K562 (cell line): ENCODE measurements at regions not wholly inside any gene's neighbourhood (a gene's known extent, or its start where the extent isn't known, plus 50 kb on each side); places are given as distances from the start of the nearest gene placed in this dataset.

ENCODE experiments used
- ATAC-seq: fragments of 200-7000 bp; cut with Tn5 transposase; 3 replicates; pipeline ENCODE4 v1.9.1; 2020; ENCODE audit warnings: moderate library complexity
- BruUV-seq: library from RNA; stranded (reverse); fragments of 400-500 nt; replicated peaks from 2 replicates; lab custom pipeline; 2021; lab: Mats Ljungman, UMichigan
- CTCF ChIA-PET: fragments of 300-600 bp; formaldehyde crosslinking; extraction: SDS; loops from one replicate; lab custom pipeline; 2021; ENCODE audit warnings: low intra/inter-chr PET ratio; lab: Yijun Ruan, JAX
- POLR2A ChIA-PET: fragments of 300-600, 350-650 bp; sonication (Branson Sonifier 250); formaldehyde crosslinking; extraction: SDS; loops from one replicate; lab custom pipeline; 2021; ENCODE audit warnings: antibody characterized with exemption, inconsistent platforms; lab: Yijun Ruan, JAX
- DNase-seq, 4 experiments: peaks; one replicate each; pipeline versions ENCODE4 v3.0.0 to v3.0.0-alpha.2; 2011 to 2018; ENCODE audit warnings: low spot score in 3 of 4, mixed read lengths in 3 of 4; ENCODE audit errors: extremely low read depth in 1 of 4
- FAIRE-seq: peaks from 2 replicates; lab custom pipeline; 2011; peaks lifted over from hg19 to GRCh38; lab: Jason Lieb, UNC
- H2AFZ ChIP-seq: 2 replicates; pipeline ENCODE4 v1.6.0; 2011; ENCODE audit warnings: low read depth, low read length, control low read depth, inconsistent platforms
- H3K27ac ChIP-seq: fragments of 200-600 bp; 3 replicates; pipeline ENCODE4 v1.8.0; 2011; ENCODE audit warnings: low read depth, mild to moderate bottlenecking, control low read depth, inconsistent platforms, low read length, moderate library complexity, mixed read lengths; ENCODE audit errors: extremely low read depth
- H3K27me3 ChIP-seq, 2 experiments: fragments of 300-600 bp in 1 of 2; 2 replicates in 1 of 2; 3 replicates in 1 of 2; pipeline versions ENCODE4 v1.6.0 to v1.8.0; 2011; ENCODE audit warnings: inconsistent platforms in 2 of 2, low read length in 2 of 2, mild to moderate bottlenecking in 1 of 2, mixed read lengths in 1 of 2, moderate library complexity in 1 of 2; ENCODE audit not compliant: control insufficient read depth in 2 of 2, insufficient read depth in 2 of 2
- H3K36me3 ChIP-seq: fragments of 300-600 bp; 3 replicates; pipeline ENCODE4 v1.8.0; 2011; ENCODE audit warnings: mild to moderate bottlenecking, low read length, inconsistent platforms; ENCODE audit not compliant: control insufficient read depth, insufficient read depth
- H3K4me1 ChIP-seq, 2 experiments: fragments of 200-600 bp in 1 of 2; replicated peaks in 1 of 2; 2 replicates in 1 of 2; 3 replicates in 1 of 2; pipeline versions ENCODE4 v1.5.1 to v1.8.0; 2011; ENCODE audit warnings: inconsistent platforms in 2 of 2, low read length in 2 of 2, mild to moderate bottlenecking in 1 of 2, mixed read lengths in 1 of 2, moderate library complexity in 1 of 2; ENCODE audit not compliant: control insufficient read depth in 2 of 2, insufficient read depth in 2 of 2
- H3K4me2 ChIP-seq: 2 replicates; pipeline ENCODE4 v1.6.1; 2011; ENCODE audit warnings: low read length, control low read depth, inconsistent platforms, mixed read lengths; ENCODE audit not compliant: insufficient read depth
- H3K4me3 ChIP-seq: fragments of 200-600 bp; sonication (generic), shearing (Covaris generic); 2 replicates; pipeline ENCODE4 v1.5.1; 2016; ENCODE audit warnings: control low read depth, inconsistent platforms
- H3K79me2 ChIP-seq: fragments of 200-600 bp; 3 replicates; pipeline ENCODE4 v1.8.0; 2011; ENCODE audit warnings: low read length, inconsistent platforms; ENCODE audit not compliant: control insufficient read depth, insufficient read depth
- H3K9ac ChIP-seq, 2 experiments: 2 replicates each; pipeline versions ENCODE4 v1.6.0 to v1.6.1; 2011; ENCODE audit warnings: low read depth in 2 of 2, low read length in 2 of 2, control low read depth in 1 of 2, inconsistent platforms in 1 of 2, mild to moderate bottlenecking in 1 of 2, mixed read lengths in 1 of 2; ENCODE audit not compliant: insufficient read depth in 1 of 2
- H3K9me1 ChIP-seq: one replicate; pipeline ENCODE4 v1.6.0; 2011; ENCODE audit warnings: inconsistent platforms, mild to moderate bottlenecking, low read length, moderate library complexity; ENCODE audit not compliant: control insufficient read depth, insufficient read depth
- H3K9me3 ChIP-seq: replicated peaks from 2 replicates; pipeline ENCODE4 v1.5.1; 2011; ENCODE audit warnings: low read depth, low read length, inconsistent platforms; ENCODE audit not compliant: control insufficient read depth, insufficient read depth
- H4K20me1 ChIP-seq: replicated peaks from 2 replicates; pipeline ENCODE4 v1.6.1; 2011; ENCODE audit warnings: low read length, inconsistent platforms, mixed read lengths; ENCODE audit not compliant: control insufficient read depth, insufficient read depth
- CHD4 ChIP-seq: fragments of 200-600 bp; sonication (generic); IDR thresholded peaks from 3 replicates; pipeline ENCODE4 v1.6.1; 2012; ENCODE audit warnings: low read depth, mild to moderate bottlenecking, mixed read lengths, low read length, inconsistent platforms; ENCODE audit not compliant: insufficient read depth, insufficient replicate concordance, poor library complexity, severe bottlenecking
- DMBX1 ChIP-seq: fragments of 250-450 bp; sonication (Bioruptor Pico); IDR thresholded peaks from 2 replicates; pipeline ENCODE4 v1.8.0; 2022; ENCODE audit warnings: inconsistent platforms, mild to moderate bottlenecking, moderate library complexity, borderline replicate concordance
- FOXK1 ChIP-seq: sonication (generic); formaldehyde crosslinking; IDR thresholded peaks from 2 replicates; pipeline ENCODE4 v1.8.0; 2022; ENCODE audit warnings: missing genetic modification reagents, mild to moderate bottlenecking, borderline replicate concordance
- HNRNPL ChIP-seq: fragments of 200-400 bp; formaldehyde crosslinking; IDR thresholded peaks from 2 replicates; pipeline ENCODE4 v1.6.1; 2017; ENCODE audit warnings: low read depth, mild to moderate bottlenecking, low read length
- ILK ChIP-seq: fragments of 450-650 bp; IDR thresholded peaks from 2 replicates; pipeline ENCODE4 v1.6.1; 2016; ENCODE audit warnings: missing genetic modification characterization, low read depth, mild to moderate bottlenecking, missing compliant biosample characterization, moderate library complexity, borderline replicate concordance
- MAZ ChIP-seq, 2 experiments: fragments of 450-650 bp in 1 of 2; sonication (generic) in 1 of 2; formaldehyde crosslinking; IDR thresholded peaks in 1 of 2; conservative IDR thresholded peaks in 1 of 2; 2 replicates each; pipeline versions ENCODE4 v1.4.0 to v1.5.0; 2020; ENCODE audit warnings: mild to moderate bottlenecking in 1 of 2, missing genetic modification reagents in 1 of 2
- PTTG1 ChIP-seq: fragments of 450-650 bp; IDR thresholded peaks from 2 replicates; pipeline ENCODE4 v1.6.1; 2016; ENCODE audit warnings: low read depth, mild to moderate bottlenecking, missing genetic modification characterization, missing compliant biosample characterization
- SP1 ChIP-seq: sonication (generic); formaldehyde crosslinking; IDR thresholded peaks from 2 replicates; pipeline ENCODE4 v1.8.1; 2022; ENCODE audit warnings: mild to moderate bottlenecking, missing genetic modification reagents
- SRSF3 ChIP-seq: fragments of 200-400 bp; formaldehyde crosslinking; IDR thresholded peaks from 2 replicates; pipeline ENCODE4 v1.6.1; 2016; ENCODE audit warnings: mild to moderate bottlenecking, low read length, moderate library complexity; ENCODE audit not compliant: insufficient read depth
- TCF3 ChIP-seq: sonication (generic); formaldehyde crosslinking; IDR thresholded peaks from 2 replicates; pipeline ENCODE4 v1.4.0; 2020; ENCODE audit warnings: mild to moderate bottlenecking, missing genetic modification reagents
- ZNF280A ChIP-seq: fragments of 450-650 bp; IDR thresholded peaks from 2 replicates; pipeline ENCODE4 v1.6.1; 2018; ENCODE audit warnings: mild to moderate bottlenecking, low read depth; ENCODE audit not compliant: partially characterized antibody
- ZNF696 ChIP-seq: fragments of 250-450 bp; sonication (Bioruptor Pico); conservative IDR thresholded peaks from 2 replicates; pipeline ENCODE4 v1.4.0; 2020; ENCODE audit warnings: mild to moderate bottlenecking, moderate library complexity
- WGBS: fragments of 100-300 bp; shearing (Covaris generic); methylation state at CpG from one replicate; pipeline ENCODE4 v1.1.6; 2016; ENCODE audit warnings: low coverage, mixed read lengths; ENCODE audit not compliant: insufficient coverage; ENCODE audit errors: missing lambda C conversion rate; 5-methylcytosine and 5-hydroxymethylcytosine counted together
- in situ Hi-C: fragments of 300-500 bp; cut with MboI; formaldehyde crosslinking; loops from 4 replicates; pipeline ENCODE4 v1.15.0; 2018; ENCODE audit warnings: inconsistent platforms, mixed read lengths
- intact Hi-C: fragments of 100-400 bp; cut with micrococcal nuclease; formaldehyde crosslinking; loops from 2 replicates; pipeline ENCODE4 v1.14.2; 2022
- TF ChIP-seq, protein P1 (sequence below): IDR thresholded peaks from 2 replicates; pipeline ENCODE4 v1.6.1; 2011; ENCODE audit not compliant: insufficient read length; ENCODE audit errors: extremely low read depth
- TF ChIP-seq, protein P2 (sequence below): sonication (generic); formaldehyde crosslinking; IDR thresholded peaks from 2 replicates; pipeline ENCODE4 v1.8.0; 2022; ENCODE audit warnings: mild to moderate bottlenecking, missing genetic modification reagents, borderline replicate concordance
- TF ChIP-seq, protein P3 (sequence below): fragments of 250-450 bp; sonication (Bioruptor Pico); IDR thresholded peaks from 2 replicates; pipeline ENCODE4 v1.8.0; 2022; ENCODE audit warnings: inconsistent platforms

- no TSS peak for BruUV-seq
- peaks cover 13 to 49% of the 10 kb centered on the region in 2 experiments; a peak in 4 of 5 replicates for H3K27me3 ChIP-seq
- H3K9me3 ChIP-seq = no peaks in the 10 kb centered on the region
- H3K79me2 ChIP-seq = no peaks in the 10 kb centered on the region
- H3K4me2 ChIP-seq = no peak overlapping the region
- ATAC-seq (no peak), DNase-seq (no peak), FAIRE-seq (no peak)
- H3K27ac ChIP-seq = no peak overlapping the region
- WGBS = 4% methylated on average over 7 of the region's 7 CpGs
- H3K9me1 ChIP-seq = peaks cover 4% of the 10 kb centered on the region
- no peak overlapping the region for H3K9ac ChIP-seq
- ChIA-PET CTCF (no interaction called here), POLR2A (interaction anchor here (1.2 kb wide), 1 partner anchor 9 kb away, joined by 3 read pairs; no protein-coding TSS in a partner anchor)
- H3K4me1 ChIP-seq = no peaks in the 10 kb centered on the region
- in situ Hi-C loops (no loop called here), intact Hi-C loops (no loop called here)
- peaks cover 12% of the 10 kb centered on the region; the same call in 1 of the 2 replicates for H4K20me1 ChIP-seq
- no peak overlapping the region for H2AFZ ChIP-seq
- no peaks in the 10 kb centered on the region for H3K36me3 ChIP-seq
- no peak overlapping the region for H3K4me3 ChIP-seq
- TF ChIP-seq MAZ (CRISPR knock-in tag; conservative IDR thresholded peaks at IDR 0.05 in 1 of 2, IDR thresholded peaks at IDR 0.05 in 1 of 2) = no peak
- no peak for TF ChIP-seq FOXK1 (CRISPR knock-in tag)
- no peak for TF ChIP-seq ZNF280A
- TF ChIP-seq SRSF3 = no peak
- no peak for TF ChIP-seq HNRNPL
- TF ChIP-seq TCF3 (CRISPR knock-in tag) = no peak
- TF ChIP-seq, protein P1, sequence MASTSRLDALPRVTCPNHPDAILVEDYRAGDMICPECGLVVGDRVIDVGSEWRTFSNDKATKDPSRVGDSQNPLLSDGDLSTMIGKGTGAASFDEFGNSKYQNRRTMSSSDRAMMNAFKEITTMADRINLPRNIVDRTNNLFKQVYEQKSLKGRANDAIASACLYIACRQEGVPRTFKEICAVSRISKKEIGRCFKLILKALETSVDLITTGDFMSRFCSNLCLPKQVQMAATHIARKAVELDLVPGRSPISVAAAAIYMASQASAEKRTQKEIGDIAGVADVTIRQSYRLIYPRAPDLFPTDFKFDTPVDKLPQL = no peak
- TF ChIP-seq DMBX1 (CRISPR knock-in tag) = no peak
- no peak for TF ChIP-seq PTTG1 (tag)
- TF ChIP-seq, protein P2, sequence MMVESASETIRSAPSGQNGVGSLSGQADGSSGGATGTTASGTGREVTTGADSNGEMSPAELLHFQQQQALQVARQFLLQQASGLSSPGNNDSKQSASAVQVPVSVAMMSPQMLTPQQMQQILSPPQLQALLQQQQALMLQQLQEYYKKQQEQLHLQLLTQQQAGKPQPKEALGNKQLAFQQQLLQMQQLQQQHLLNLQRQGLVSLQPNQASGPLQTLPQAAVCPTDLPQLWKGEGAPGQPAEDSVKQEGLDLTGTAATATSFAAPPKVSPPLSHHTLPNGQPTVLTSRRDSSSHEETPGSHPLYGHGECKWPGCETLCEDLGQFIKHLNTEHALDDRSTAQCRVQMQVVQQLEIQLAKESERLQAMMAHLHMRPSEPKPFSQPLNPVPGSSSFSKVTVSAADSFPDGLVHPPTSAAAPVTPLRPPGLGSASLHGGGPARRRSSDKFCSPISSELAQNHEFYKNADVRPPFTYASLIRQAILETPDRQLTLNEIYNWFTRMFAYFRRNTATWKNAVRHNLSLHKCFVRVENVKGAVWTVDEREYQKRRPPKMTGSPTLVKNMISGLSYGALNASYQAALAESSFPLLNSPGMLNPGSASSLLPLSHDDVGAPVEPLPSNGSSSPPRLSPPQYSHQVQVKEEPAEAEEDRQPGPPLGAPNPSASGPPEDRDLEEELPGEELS = no peak
- TF ChIP-seq, protein P3, sequence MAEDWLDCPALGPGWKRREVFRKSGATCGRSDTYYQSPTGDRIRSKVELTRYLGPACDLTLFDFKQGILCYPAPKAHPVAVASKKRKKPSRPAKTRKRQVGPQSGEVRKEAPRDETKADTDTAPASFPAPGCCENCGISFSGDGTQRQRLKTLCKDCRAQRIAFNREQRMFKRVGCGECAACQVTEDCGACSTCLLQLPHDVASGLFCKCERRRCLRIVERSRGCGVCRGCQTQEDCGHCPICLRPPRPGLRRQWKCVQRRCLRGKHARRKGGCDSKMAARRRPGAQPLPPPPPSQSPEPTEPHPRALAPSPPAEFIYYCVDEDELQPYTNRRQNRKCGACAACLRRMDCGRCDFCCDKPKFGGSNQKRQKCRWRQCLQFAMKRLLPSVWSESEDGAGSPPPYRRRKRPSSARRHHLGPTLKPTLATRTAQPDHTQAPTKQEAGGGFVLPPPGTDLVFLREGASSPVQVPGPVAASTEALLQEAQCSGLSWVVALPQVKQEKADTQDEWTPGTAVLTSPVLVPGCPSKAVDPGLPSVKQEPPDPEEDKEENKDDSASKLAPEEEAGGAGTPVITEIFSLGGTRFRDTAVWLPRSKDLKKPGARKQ = no peak
- no peak for TF ChIP-seq ILK
- TF ChIP-seq CHD4 = no peak
- TF ChIP-seq SP1 (CRISPR knock-in tag) = no peak
- no peak for TF ChIP-seq ZNF696 (CRISPR knock-in tag)
Observed at GRCh38 chr10:78472551-78472890, 438.9 kb downstream of the RPS24 start.
